ENCODE measurements at regions not wholly inside any gene's neighbourhood (a gene's known extent, or its start where the extent isn't known, plus 50 kb on each side); places are given as distances from the start of the nearest gene placed in this dataset.
"Not testable (repeated sequence)": the region's sequence is repeated elsewhere in the genome, so short reads cannot be mapped to it uniquely, and the experiment has no call there.

DNA sequence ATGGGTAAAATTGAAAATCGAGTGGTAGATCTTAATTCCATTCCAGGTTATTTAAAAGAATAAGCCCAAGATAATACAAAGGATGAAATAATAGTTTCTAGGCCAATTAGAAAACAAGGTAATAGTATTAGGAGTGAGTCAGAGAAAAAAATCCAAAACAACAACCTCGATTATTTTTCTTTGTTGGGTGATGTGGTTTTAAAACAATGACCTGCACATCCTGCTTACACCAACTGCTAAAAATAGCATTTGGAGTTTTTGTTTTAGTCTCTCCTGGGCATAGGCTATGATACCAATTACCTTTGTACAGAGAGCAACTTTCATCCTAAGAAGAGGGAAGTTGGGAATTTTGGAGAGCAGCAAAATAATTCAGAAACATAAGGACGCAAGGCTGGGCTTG lies 101.7 kb upstream of the MYO10 start:
- DNase-seq: no peak

GRCh38 chr5:17039170-17039569 lies 103.1 kb upstream of the MYO10 start:
- DNase-seq: no peak

DNA sequence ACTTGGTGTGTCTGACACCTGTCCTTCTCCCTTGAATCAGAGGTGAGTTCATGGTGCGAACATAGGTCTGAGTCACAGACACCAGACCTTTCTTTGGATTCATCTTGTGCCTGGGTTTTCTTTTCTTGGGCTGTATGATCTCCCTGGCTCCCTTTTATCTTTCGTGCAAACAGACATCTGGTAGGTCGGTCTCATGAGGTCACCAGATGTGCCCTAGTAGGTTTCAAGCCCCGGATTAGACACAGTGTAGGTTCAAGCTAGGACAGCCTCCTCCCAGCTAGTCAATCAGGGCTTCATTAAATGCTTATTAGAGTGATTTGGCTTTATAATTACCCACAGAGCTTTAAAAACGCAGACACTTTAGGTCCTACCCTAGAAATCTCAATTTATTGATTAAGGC lies 106.0 kb upstream of the MYO10 start:
- no peak for DNase-seq

GRCh38 chr5:17046320-17046719 lies 110.2 kb upstream of the MYO10 start:
- DNase-seq: no peak

DNA sequence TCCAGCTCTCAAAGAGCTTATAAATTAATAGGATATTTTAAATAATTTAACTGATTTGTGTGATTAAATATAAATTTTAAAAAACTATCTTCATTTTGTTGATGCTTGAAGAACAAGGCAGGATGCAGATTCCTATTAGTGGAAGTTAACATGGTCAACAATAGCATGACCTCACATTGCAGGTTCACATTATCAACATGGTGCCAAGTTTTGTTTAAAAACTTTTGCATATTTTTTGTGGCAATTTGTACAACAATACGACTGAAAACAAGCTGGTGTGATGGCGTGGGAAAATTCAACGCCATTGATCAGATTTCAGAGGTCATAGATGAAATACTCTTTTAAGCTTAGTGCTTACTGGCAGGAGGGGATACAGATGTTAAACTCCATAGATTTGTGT lies 114.1 kb upstream of the MYO10 start:
- no peak for DNase-seq

- no peak for DNase-seq
Observed at GRCh38 chr5:17054911-17055310, 118.8 kb upstream of the MYO10 start.

- peak; percentile 71 for DNase-seq
Observed at GRCh38 chr5:17056141-17056631, 120.1 kb upstream of the MYO10 start.

- DNase-seq: no peak
Observed at GRCh38 chr5:17058438-17058837, 122.3 kb upstream of the MYO10 start.

DNA sequence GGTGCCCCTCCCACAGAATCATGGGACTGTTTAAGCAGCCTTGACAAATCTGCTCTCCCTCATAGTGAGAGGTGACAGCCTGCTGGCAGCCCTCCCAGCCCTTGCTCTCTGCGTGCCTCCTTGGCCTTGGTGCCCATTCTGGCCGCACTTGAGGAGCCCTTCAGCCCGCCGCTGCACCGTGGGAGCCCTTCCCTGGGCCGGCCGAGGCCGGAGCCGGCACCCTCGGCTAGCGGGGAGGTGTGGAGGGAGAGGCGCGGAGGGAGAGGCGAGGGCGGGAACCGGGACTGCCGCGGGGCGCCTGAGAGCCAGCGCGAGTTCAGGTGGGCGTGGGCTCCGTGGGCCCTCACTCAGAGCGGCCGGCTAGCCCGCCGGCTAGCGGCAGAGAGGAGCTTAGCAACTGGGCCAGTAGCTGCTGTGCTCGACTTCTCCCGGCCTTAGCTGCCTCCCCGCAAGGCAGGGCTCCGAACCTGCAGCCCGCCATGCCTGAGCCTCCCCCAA lies 125.9 kb upstream of the MYO10 start:
- DNase-seq: no peak

- not testable (repeated sequence) for DNase-seq
Observed at GRCh38 chr5:17062741-17063140, 126.7 kb upstream of the MYO10 start.

GRCh38 chr5:17064241-17064640 lies 128.2 kb upstream of the MYO10 start:
- DNase-seq: no peak

GRCh38 chr5:17065458-17065857 lies 129.4 kb upstream of the MYO10 start:
- DNase-seq: no peak

DNA sequence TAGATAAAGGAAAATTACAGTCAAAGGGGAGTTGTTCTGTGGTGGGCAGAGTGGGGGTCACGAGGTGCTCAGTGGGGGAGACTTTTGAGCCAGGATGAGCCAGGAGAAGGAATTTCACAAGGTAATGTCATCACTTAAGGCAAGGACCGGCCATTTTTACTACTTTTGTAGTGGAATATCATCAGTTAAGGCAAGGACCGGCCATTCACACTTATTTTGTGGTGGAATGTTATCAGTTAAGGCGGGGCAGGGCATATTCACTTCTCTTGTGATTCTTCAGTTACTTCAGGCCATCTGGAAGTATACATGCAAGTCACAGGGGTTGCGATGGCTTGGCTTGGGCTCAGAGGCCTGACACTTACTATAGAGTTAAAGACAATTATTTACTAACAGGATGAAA lies 129.9 kb upstream of the MYO10 start:
- DNase-seq: not testable (repeated sequence)

- DNase-seq: no peak
Observed at GRCh38 chr5:17067657-17068392, 131.7 kb upstream of the MYO10 start.

GRCh38 chr5:17069995-17070511 lies 134.0 kb upstream of the MYO10 start:
- DNase-seq: peak; percentile 86

DNA sequence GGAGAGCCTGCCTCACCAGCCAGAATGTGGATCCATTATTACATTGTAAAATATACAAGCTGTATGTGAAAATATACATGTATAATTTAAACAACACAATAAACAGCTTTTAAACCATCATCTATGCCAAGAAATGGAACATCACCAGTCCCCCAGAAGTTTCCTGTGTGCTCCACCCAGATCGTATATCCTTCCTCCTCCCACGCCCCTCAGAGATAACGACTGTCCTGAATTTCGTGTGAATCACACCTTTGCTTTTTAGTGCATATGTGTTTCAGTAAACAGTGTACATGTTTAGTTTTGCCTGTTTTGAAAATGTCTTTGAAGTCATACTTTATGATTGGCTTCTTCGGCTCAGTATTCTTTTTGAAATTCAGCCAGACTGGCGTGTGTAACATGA lies 134.6 kb upstream of the MYO10 start:
- DNase-seq: no peak

DNA sequence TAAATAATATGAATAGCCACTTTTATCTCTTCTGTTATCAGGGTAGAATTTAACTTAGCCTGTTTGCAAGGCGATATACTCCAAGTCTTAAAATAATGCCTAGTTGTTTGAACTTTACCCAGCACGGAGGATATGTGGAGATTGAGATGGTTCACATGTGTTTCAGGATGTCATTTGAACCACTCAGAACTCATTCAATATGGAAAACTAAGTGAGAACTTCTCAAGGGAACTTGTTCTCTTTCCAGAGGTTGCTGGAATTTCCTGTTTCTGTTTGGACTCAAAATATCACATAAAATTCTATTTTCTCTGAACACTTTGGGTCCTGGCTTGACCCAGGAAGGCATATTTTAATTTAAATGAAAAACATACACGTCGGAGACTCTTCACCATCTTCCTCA lies 139.1 kb upstream of the MYO10 start:
- no peak for DNase-seq

DNA sequence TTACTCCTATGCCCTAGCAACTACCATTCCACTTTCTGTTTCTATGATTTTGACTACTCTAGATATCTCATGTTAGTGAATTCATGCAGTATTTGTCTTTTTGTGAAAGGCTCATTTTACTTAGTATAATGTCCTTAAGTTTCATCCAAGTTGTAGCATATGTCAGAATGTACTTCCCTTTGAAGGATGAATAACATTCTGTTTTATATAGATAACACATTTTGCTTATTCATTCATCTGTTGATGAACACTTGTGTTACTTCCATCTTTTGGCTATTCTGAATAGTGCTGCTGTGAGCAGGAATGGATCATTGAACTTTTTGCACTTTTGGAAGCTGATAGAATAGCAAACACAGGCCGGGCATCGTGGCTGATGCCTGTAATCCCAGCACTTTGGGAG lies 140.2 kb upstream of the MYO10 start:
- no peak for DNase-seq

- DNase-seq: no peak
Observed at GRCh38 chr5:17077440-17078233, 139.8 kb upstream of the BASP1 start.

DNA sequence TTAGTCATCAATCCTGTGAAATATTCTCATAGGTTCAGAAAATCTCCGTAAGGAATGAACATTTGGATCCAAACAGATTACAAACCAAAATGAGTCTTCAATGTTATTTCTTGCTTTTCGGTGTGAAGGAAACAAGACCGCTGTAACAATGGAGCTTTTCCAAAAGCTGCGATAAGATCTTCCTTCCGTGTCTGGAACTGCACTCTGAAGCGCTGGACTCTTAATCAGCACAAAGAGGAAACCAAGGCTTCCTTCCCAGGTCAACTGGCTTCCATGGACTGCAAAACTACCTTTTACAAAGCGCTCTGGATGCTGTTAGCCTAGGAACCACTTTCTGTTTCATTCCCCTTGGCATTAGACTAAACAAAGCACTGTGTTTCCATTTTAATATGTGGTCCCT lies 137.9 kb upstream of the BASP1 start:
- DNase-seq: no peak

DNA sequence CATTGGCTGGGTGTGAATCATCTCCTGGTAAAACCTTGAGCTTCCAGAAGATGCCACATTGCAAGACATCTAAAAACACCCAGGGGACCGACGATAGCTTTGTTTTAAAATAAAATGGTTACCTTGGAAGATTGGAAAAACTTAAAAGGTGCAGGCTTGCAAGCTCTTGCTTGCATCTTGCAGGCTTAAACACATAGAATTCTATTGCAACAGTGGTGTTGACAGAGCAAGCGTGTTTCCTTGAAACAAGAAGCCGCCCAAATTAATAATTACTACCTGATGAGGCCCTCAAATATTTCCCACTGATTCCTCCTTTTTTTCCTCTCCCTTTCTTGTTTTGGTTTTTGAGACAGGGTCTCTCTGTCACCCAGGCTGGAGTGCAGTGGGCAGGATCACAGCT lies 137.1 kb upstream of the BASP1 start:
- no peak for DNase-seq

GRCh38 chr5:17081142-17081541 lies 136.3 kb upstream of the BASP1 start:
- no peak for DNase-seq

- DNase-seq: not testable (repeated sequence)
Observed at GRCh38 chr5:17083276-17083675, 134.2 kb upstream of the BASP1 start.

DNA sequence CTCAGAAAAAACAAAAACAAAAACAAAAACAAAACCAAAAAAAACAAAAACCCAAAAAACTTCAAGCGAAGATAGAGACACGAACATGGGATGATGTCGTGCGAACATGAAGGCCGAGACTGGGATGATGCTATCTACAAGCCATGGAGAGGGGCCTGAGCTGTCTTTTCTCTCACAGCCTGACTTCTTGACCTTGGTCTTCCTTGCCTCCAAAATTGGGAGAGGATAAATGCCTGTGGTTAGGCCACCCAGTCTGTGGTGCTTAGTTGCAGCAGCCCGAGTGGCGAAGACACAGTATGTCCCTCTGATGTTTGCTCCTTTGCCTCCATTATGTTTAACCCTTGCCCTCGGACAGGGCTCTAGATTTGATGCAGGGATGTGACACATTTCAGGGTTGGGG lies 130.4 kb upstream of the BASP1 start:
- peak; percentile 88 for DNase-seq

Measured in islet precursor cell (in vitro differentiated cells).